SHP77 treated with DMSO at 0.1 percent for 48 hours (cell line): ENCODE measurements at regions not wholly inside any gene's neighbourhood (a gene's known extent, or its start where the extent isn't known, plus 50 kb on each side); places are given as distances from the start of the nearest gene placed in this dataset.

Source experiments
- DNase-seq: peaks from one replicate; lab custom pipeline; 2025; lab: John Stamatoyannopoulos, UW

GRCh38 chr12:125568306-125568705 lies 503.1 kb downstream of the AACS start:
- DNase-seq: no peak

GRCh38 chr12:125573271-125573670 lies 508.0 kb downstream of the AACS start:
- no peak for DNase-seq

- DNase-seq: no peak
Measured at GRCh38 chr12:125577334-125577733, 512.1 kb downstream of the AACS start.

- no peak for DNase-seq
Measured at GRCh38 chr12:125579916-125580315, 514.7 kb downstream of the AACS start.

- DNase-seq: no peak
Measured at GRCh38 chr12:125583071-125583470, 517.8 kb downstream of the AACS start.

DNA sequence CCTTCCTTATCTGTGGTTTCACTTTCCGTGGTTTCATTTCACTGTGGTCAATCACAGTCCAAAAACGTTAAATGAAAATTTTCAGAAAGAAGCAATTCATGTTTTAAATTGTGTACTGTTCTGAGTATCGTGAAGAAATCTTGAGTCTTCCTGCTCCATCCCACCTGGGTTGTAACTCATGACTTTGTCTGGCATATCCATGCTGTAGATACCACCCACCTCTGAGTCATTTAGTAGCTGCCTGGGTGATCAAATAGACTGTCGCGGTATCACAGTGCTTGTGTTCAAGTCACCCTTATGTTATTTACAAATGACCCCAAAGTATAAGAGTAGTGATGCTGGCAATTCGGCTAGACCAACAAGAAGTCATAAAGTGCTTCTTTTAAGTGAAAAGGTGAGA lies 521.2 kb downstream of the AACS start:
- DNase-seq: no peak

DNA sequence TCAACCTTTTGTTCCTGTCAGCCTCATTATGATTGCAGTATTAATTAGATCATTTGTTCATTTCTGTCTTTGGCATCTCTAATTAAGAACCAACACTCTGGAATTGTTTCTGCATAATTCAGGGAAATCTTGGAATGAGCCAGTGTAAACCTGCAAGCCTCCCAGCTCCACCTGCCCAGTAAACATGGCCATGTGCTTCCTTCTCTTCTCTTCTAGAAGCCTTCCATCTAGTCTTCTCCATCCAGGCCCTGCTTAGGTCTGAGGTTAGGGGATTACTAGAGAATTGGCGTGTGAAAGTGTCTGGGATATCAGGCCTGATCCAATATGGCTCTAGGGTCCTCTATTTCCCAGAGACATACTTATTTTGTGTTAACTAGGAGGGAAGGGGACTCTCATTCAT lies 528.0 kb downstream of the AACS start:
- no peak for DNase-seq

GRCh38 chr12:125604976-125605375 lies 539.7 kb downstream of the AACS start:
- DNase-seq: no peak

DNA sequence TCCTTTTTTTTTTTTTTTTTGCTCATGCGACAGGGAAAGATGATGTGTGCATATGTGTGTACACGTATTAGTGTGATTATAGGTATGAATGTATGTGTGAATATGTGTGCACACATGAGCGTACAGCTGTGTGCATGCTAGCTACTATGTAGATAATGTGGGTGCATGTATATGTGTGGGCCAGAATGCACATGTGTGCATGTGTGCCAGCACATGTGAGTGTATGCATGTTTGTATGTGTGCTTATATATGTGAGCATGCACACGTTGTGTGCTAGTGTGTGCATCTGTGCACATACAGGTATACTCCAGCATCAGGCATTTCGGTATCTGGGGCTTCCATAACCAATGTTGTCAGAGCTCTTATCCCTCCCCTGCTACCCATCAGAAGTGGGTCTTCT lies 541.1 kb downstream of the AACS start:
- DNase-seq: no peak

- no peak for DNase-seq
Measured at GRCh38 chr12:125610292-125610691, 545.1 kb downstream of the AACS start.

DNA sequence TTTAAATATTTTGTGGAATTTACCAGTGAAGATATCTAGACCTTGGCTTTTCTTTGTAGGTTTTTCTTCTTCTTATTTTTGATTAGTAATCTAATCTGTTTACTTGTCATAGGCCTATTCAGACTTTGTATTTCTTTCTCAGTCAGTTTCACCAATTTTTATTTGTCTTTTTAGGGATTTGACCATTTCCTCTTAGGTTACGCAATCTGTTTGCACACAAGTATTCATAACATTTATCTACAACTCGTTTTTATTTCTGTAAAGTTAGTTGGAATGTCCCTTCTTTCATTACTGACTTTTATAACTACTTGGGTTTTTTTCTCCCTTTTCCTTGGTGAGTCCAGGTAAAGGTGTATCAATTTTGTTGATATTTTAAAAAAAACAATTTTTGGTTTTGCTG lies 545.7 kb downstream of the AACS start:
- DNase-seq: no peak

DNA sequence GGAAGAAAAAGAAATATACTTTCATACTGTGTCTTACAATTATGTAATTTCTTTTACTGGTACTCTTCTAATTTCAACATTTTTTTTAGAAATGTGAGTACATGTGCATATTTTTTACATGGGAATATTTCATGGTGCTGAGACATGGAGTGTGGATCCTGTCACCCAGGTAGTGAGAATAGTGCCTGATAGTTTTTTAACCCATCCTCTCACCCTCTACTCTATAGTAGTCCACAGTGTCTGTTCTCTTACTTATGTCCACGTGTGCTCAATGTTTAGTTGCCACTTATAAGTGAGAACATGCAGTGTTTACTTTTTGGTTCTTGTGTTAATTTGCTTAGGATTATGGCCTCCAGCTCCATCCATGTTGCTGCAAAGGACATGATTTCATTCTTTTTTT lies 548.8 kb downstream of the AACS start:
- DNase-seq: no peak

DNA sequence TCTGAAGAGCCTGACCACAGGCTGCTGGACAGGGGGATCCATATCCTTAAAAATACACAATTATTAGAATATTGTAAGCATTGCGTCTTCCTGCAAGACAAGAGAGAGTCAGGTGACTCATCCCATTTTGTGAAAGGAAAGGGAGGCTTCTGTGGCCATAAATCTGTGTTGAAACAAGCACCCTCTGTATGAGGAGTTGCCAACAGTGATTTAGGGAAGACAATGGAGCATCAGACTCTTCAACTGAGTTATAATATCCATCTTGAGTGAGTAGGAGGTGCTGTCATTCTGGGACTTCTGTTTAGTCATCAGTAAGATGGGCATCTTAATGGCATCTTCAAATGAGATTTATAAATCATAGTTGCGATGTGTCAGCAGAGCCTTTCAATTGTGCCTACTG lies 554.5 kb downstream of the AACS start:
- DNase-seq: no peak

GRCh38 chr12:125633686-125634085 lies 568.5 kb downstream of the AACS start:
- DNase-seq: peak; percentile 5

DNA sequence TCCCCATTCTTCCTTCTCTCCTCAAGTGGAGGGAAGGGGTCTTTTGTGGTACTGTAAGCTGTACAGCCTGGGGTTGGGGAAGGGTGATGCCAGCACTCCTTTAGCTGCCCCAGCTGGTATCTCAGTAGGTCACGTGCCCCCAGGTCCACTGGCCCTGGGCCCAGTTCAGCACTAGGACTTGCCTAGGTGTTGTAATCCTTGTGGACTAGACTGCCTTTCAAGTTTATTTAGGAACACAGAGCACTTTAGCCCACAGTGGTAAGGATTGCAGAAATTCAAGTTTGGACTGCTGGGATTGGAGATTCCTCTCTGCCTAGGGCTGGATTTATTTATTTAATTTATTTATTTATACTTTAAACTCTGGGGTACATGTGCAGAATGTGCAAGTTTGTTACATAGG lies 569.6 kb downstream of the AACS start:
- no peak for DNase-seq

DNA sequence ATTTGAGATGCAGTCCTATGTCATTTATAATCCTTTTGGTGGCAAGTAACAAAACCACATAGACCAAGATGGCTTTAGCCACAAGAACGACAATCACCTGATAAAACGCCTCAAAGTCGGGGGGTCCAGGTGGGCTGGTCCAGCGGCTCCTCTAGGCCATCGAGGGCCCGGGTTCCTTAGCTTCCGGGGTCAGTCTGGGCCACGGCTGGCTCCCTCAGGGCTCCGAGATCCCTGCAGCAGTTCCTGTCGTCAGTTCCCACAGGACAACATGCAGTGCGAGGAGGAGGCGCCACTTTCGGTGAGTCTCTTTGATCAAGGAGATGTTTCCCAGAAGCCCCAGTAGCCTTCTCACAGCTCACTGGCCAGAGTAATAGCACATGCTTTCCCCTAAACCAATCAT lies 574.6 kb downstream of the AACS start:
- no peak for DNase-seq

DNA sequence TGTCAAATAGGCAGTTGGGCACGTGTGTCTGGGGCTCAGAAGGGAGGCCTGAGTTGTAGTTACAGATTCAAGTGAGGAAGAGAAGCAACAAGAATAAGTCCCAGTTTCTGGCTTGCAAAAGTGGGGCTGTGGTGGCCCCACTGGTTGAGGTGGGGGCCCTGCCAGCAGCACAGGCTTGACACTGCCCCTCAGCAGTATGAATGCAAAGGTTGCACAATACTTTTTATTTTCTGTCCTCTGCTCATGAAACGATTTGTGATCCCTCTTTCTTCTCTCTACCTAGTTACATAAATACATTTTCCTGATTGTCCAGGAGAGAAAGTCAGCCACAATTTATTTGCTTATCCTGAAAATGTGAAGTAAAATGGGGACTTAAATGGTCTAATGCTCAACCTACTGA lies 577.8 kb downstream of the AACS start:
- DNase-seq: no peak

GRCh38 chr12:125645724-125646123 lies 580.5 kb downstream of the AACS start:
- no peak for DNase-seq

GRCh38 chr12:125650587-125650986 lies 585.4 kb downstream of the AACS start:
- DNase-seq: no peak

- DNase-seq: no peak
Measured at GRCh38 chr12:125651625-125652024, 586.4 kb downstream of the AACS start.

DNA sequence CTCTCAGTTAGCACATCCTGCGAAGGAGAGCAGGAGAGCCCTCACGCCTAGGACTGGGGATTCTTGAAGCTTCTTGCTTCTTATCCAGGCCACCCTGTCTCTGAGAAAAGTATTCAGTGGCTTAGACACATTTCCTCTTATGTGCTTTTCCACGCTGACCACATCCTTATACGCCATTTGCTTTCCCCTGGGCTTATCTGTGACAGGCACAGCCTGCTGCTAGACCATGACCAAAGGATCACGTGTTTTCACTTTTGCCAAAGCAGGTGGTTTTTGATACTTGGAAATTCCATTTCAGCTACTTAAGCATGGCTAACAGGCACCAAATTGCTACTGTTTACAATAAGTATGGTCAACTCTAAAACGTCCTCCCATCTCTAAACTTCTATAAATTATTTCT lies 587.4 kb downstream of the AACS start:
- DNase-seq: no peak

GRCh38 chr12:125657681-125658080 lies 592.4 kb downstream of the AACS start:
- no peak for DNase-seq

- no peak for DNase-seq
Measured at GRCh38 chr12:125674554-125675338, 609.5 kb downstream of the AACS start.

DNA sequence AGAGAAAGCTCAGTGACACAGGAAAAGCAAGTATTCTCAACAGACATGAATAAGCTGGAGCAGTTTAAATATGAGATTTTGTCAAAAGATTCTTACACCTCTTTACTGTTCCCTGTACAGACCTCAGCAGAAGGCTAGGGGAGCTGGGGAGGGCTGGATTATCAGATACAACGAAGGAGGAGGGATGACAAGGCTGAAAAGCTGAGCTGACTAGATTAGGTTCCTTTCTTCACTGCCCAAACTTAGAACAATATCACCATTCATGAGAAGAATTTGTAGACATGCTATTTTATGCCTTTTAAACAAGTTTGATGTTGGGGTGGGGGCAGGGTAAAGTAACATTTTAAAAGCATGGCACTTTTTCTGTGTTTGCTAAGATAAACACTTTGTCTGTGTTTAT lies 611.1 kb downstream of the AACS start:
- no peak for DNase-seq
